Hepatocyte (in vitro differentiated cells): ENCODE measurements at regions not wholly inside any gene's neighbourhood (a gene's known extent, or its start where the extent isn't known, plus 50 kb on each side); places are given as distances from the start of the nearest gene placed in this dataset.

Experiments
- DNase-seq: peaks from one replicate; pipeline ENCODE4 v3.0.0-alpha.2; 2016; ENCODE audit warnings: low spot score
- H2AFZ ChIP-seq: fragments of 200-600 bp; sonication (generic); 2 replicates; pipeline ENCODE4 v1.6.0; 2016; ENCODE audit warnings: antibody characterized with exemption, mild to moderate bottlenecking
- H3K27ac ChIP-seq: fragments of 200-600 bp; sonication (generic); 2 replicates; pipeline ENCODE4 v1.5.1; 2016; ENCODE audit warnings: mild to moderate bottlenecking
- H3K27me3 ChIP-seq: fragments of 200-600 bp; sonication (generic); 2 replicates; pipeline ENCODE4 v1.6.1; 2016
- H3K36me3 ChIP-seq: fragments of 200-600 bp; sonication (generic); replicated peaks from 2 replicates; pipeline ENCODE4 v1.5.1; 2016; ENCODE audit warnings: low read depth; ENCODE audit not compliant: insufficient read depth
- H3K4me1 ChIP-seq: fragments of 200-600 bp; sonication (generic); 2 replicates; pipeline ENCODE4 v1.5.1; 2016; ENCODE audit warnings: mild to moderate bottlenecking, moderate library complexity; ENCODE audit not compliant: insufficient read depth
- H3K4me2 ChIP-seq: fragments of 200-600 bp; sonication (generic); 2 replicates; pipeline ENCODE4 v1.6.0; 2016
- H3K4me3 ChIP-seq: fragments of 200-600 bp; sonication (generic); 2 replicates; pipeline ENCODE4 v1.5.1; 2016; ENCODE audit warnings: mild to moderate bottlenecking
- H3K79me2 ChIP-seq: fragments of 200-600 bp; sonication (generic); 2 replicates; pipeline ENCODE4 v1.6.0; 2017; ENCODE audit warnings: mild to moderate bottlenecking
- H3K9me2 ChIP-seq: fragments of 200-600 bp; sonication (generic); replicated peaks from 2 replicates; pipeline ENCODE4 v1.6.0; 2017; ENCODE audit warnings: mild to moderate bottlenecking; ENCODE audit not compliant: insufficient read depth
- H3K9me3 ChIP-seq: fragments of 200-600 bp; sonication (generic); 2 replicates; pipeline ENCODE4 v1.5.1; 2016; ENCODE audit warnings: low read depth, mild to moderate bottlenecking
- H4K20me1 ChIP-seq: fragments of 200-600 bp; sonication (generic); 2 replicates; pipeline ENCODE4 v1.6.0; 2016; ENCODE audit warnings: mild to moderate bottlenecking; ENCODE audit not compliant: insufficient read depth, poor library complexity, severe bottlenecking
- CTCF ChIP-seq: fragments of 200-600 bp; sonication (generic); IDR thresholded peaks from 2 replicates; pipeline ENCODE4 v1.5.1; 2016; ENCODE audit warnings: antibody characterized with exemption, mild to moderate bottlenecking; ENCODE audit not compliant: poor library complexity
- EZH2 ChIP-seq: fragments of 200-600 bp; sonication (generic); IDR thresholded peaks from 2 replicates; pipeline ENCODE4 v1.6.1; 2016; ENCODE audit warnings: antibody characterized with exemption, mild to moderate bottlenecking, borderline replicate concordance
- EZH2phosphoT487 ChIP-seq: fragments of 200-600 bp; sonication (generic); IDR thresholded peaks from one replicate; pipeline ENCODE4 v1.6.1; 2018; ENCODE audit warnings: antibody characterized with exemption, mild to moderate bottlenecking, low read depth, moderate library complexity; ENCODE audit not compliant: unreplicated experiment, severe bottlenecking
- WGBS: methylation state at CpG from one replicate; pipeline ENCODE4 v1.1.6; 2016; ENCODE audit warnings: low lambda C conversion rate; ENCODE audit errors: missing lambda C conversion rate; 5-methylcytosine and 5-hydroxymethylcytosine counted together

- no peaks in the 10 kb centered on the region for H3K27me3 ChIP-seq
- no peaks in the 10 kb centered on the region for H3K9me3 ChIP-seq
- H3K79me2 ChIP-seq = no peaks in the 10 kb centered on the region
- no peaks in the 10 kb centered on the region for H3K9me2 ChIP-seq
- TF ChIP-seq EZH2 = no peak
- TF ChIP-seq EZH2phosphoT487 = no peak
- no peak for TF ChIP-seq CTCF
- H2AFZ ChIP-seq = no peak overlapping the region
- H3K36me3 ChIP-seq = no peaks in the 10 kb centered on the region
- H3K27ac ChIP-seq = no peak overlapping the region
- H4K20me1 ChIP-seq = no peaks in the 10 kb centered on the region
- 84% methylated on average over 6 of the region's 6 CpGs for WGBS
- H3K4me1 ChIP-seq = no peaks in the 10 kb centered on the region
- H3K4me3 ChIP-seq = no peak overlapping the region
- H3K4me2 ChIP-seq = no peak overlapping the region
- no peak for DNase-seq
Observed at GRCh38 chr10:78224602-78225001, 190.9 kb downstream of the RPS24 start.

- Histone ChIP-seq H3K79me2 (no peaks in the 10 kb centered on the region), H3K36me3 (no peaks in the 10 kb centered on the region), H3K4me2 (no peak overlapping the region), H3K9me3 (no peaks in the 10 kb centered on the region), H2AFZ (no peak overlapping the region), H3K9me2 (no peaks in the 10 kb centered on the region), H3K27me3 (no peaks in the 10 kb centered on the region), H3K4me3 (no peak overlapping the region), H3K27ac (no peak overlapping the region), H4K20me1 (no peaks in the 10 kb centered on the region), H3K4me1 (no peaks in the 10 kb centered on the region)
- no peak for DNase-seq
- TF ChIP-seq EZH2 (no peak), EZH2phosphoT487 (no peak), CTCF (no peak)
- 94% methylated on average over 10 of the region's 10 CpGs for WGBS
Observed at GRCh38 chr10:78225594-78225993, 191.9 kb downstream of the RPS24 start.

DNA sequence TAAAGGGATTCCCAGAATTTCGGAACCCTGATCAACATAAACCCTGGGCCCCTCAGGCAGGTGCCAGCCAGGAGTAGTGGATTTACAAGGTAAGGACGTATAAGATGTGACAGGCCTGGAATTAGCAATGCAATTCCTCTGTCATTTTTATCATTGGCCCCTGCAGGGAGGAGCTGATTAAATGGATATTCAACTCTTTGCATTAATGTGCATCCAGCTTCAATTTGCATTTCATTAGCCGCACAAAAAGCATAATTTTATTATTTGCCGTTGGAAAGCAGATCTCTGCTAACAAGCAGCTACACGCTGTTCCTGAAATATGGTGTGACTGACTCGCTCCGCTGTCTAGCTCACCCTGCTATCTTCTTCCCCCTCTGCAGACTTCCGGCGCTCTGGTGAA lies 195.8 kb downstream of the RPS24 start:
- 88% methylated on average over 9 of the region's 9 CpGs for WGBS

More for the DNA sequence above, 195.8 kb downstream of the RPS24 start:
- H2AFZ ChIP-seq = no peak overlapping the region
- H3K4me1 ChIP-seq = no peaks in the 10 kb centered on the region
- DNase-seq = no peak
- no peaks in the 10 kb centered on the region for H3K27me3 ChIP-seq
- H3K9me2 ChIP-seq = no peaks in the 10 kb centered on the region
- no peaks in the 10 kb centered on the region for H3K9me3 ChIP-seq
- H3K4me3 ChIP-seq = no peak overlapping the region
- TF ChIP-seq EZH2phosphoT487 (no peak), EZH2 (no peak), CTCF (no peak)
- no peaks in the 10 kb centered on the region for H4K20me1 ChIP-seq
- no peaks in the 10 kb centered on the region for H3K79me2 ChIP-seq
- no peak overlapping the region for H3K4me2 ChIP-seq
- no peak overlapping the region for H3K27ac ChIP-seq
- H3K36me3 ChIP-seq = no peaks in the 10 kb centered on the region
